Mesenchymal stem cell (in vitro differentiated cells and primary cell): ENCODE measurements at regions not wholly inside any gene's neighbourhood (a gene's known extent, or its start where the extent isn't known, plus 50 kb on each side); places are given as distances from the start of the nearest gene placed in this dataset.

Experiments used
- DNase-seq: peaks from one replicate; pipeline ENCODE4 v3.0.0-alpha.2; 2013
- H2AFZ ChIP-seq: one replicate; pipeline ENCODE4 v1.6.1; 2013; ENCODE audit warnings: low read depth, mild to moderate bottlenecking, control low read depth, inconsistent platforms, low read length, moderate library complexity
- H2AK5ac ChIP-seq: 2 replicates; pipeline ENCODE4 v1.6.1; 2013; ENCODE audit warnings: low read length, moderate library complexity, mild to moderate bottlenecking, inconsistent platforms; ENCODE audit not compliant: severe bottlenecking
- H2BK120ac ChIP-seq: one replicate; pipeline ENCODE4 v1.6.1; 2013; ENCODE audit warnings: low read depth, mild to moderate bottlenecking, inconsistent platforms, low read length, moderate library complexity
- H2BK12ac ChIP-seq, 2 experiments: one replicate each; pipeline ENCODE4 v1.6.1; 2013; ENCODE audit warnings: inconsistent platforms in 2 of 2, low read length in 2 of 2, mild to moderate bottlenecking in 2 of 2, moderate library complexity in 2 of 2, control low read depth in 1 of 2
- H2BK15ac ChIP-seq: one replicate; pipeline ENCODE4 v1.6.1; 2013; ENCODE audit warnings: mild to moderate bottlenecking, low read depth, inconsistent platforms; ENCODE audit not compliant: poor library complexity, severe bottlenecking
- H2BK5ac ChIP-seq: 2 replicates; pipeline ENCODE4 v1.6.1; 2013; ENCODE audit warnings: low read depth, mild to moderate bottlenecking, low read length, control low read depth, inconsistent platforms; ENCODE audit not compliant: poor library complexity, severe bottlenecking
- H3K14ac ChIP-seq, 2 experiments: one replicate each; pipeline ENCODE4 v1.6.1; 2013; ENCODE audit warnings: inconsistent platforms in 2 of 2, low read length in 2 of 2, control low read depth in 1 of 2, mild to moderate bottlenecking in 1 of 2, moderate library complexity in 1 of 2
- H3K18ac ChIP-seq, 2 experiments: one replicate each; pipeline ENCODE4 v1.6.1; 2013; ENCODE audit warnings: inconsistent platforms in 2 of 2, low read length in 2 of 2, control low read depth in 1 of 2, low read depth in 1 of 2, mild to moderate bottlenecking in 1 of 2
- H3K23ac ChIP-seq, 2 experiments: one replicate each; pipeline ENCODE4 v1.6.1; 2013; ENCODE audit warnings: inconsistent platforms in 2 of 2, low read length in 2 of 2, mild to moderate bottlenecking in 2 of 2, moderate library complexity in 2 of 2, control low read depth in 1 of 2
- H3K27ac ChIP-seq: 2 replicates; pipeline ENCODE4 v1.5.1; 2013; ENCODE audit warnings: mild to moderate bottlenecking, moderate library complexity, low read length, control low read depth, inconsistent platforms; ENCODE audit not compliant: poor library complexity, severe bottlenecking
- H3K27me3 ChIP-seq, 2 experiments: 2 replicates each; pipeline versions ENCODE4 v1.6.1 to v1.7.0; 2013; ENCODE audit warnings: low read length in 2 of 2, mild to moderate bottlenecking in 2 of 2, moderate library complexity in 2 of 2, control low read depth in 1 of 2, inconsistent platforms in 1 of 2; ENCODE audit not compliant: control insufficient read depth in 1 of 2, insufficient read depth in 1 of 2
- H3K36me3 ChIP-seq, 2 experiments: 2 replicates each; pipeline versions ENCODE4 v1.6.1 to v1.7.0; 2013; ENCODE audit warnings: low read length in 2 of 2, control low read depth in 1 of 2, inconsistent platforms in 1 of 2, low read depth in 1 of 2, mild to moderate bottlenecking in 1 of 2; ENCODE audit not compliant: insufficient read depth in 2 of 2, control insufficient read depth in 1 of 2
- H3K4ac ChIP-seq, 2 experiments: one replicate each; pipeline ENCODE4 v1.6.1; 2013; ENCODE audit warnings: inconsistent platforms in 2 of 2, low read length in 2 of 2, mild to moderate bottlenecking in 2 of 2, moderate library complexity in 2 of 2, control low read depth in 1 of 2, low read depth in 1 of 2
- H3K4me1 ChIP-seq: 2 replicates; pipeline ENCODE4 v1.6.1; 2013; ENCODE audit warnings: low read depth, low read length, control low read depth; ENCODE audit not compliant: control insufficient read depth, insufficient read depth
- H3K4me2 ChIP-seq: 2 replicates; pipeline ENCODE4 v1.6.1; 2013; ENCODE audit warnings: low read length, mild to moderate bottlenecking, inconsistent platforms; ENCODE audit not compliant: poor library complexity, severe bottlenecking
- H3K4me3 ChIP-seq, 2 experiments: 2 replicates each; pipeline versions ENCODE4 v1.5.1 to v1.7.0; 2013; ENCODE audit warnings: low read length in 2 of 2, mild to moderate bottlenecking in 2 of 2, control low read depth in 1 of 2, low read depth in 1 of 2; ENCODE audit not compliant: insufficient read depth in 1 of 2
- H3K79me1 ChIP-seq: replicated peaks from 2 replicates; pipeline ENCODE4 v1.6.1; 2013; ENCODE audit warnings: mild to moderate bottlenecking, control low read depth, low read length, inconsistent platforms; ENCODE audit not compliant: poor library complexity, severe bottlenecking
- H3K9ac ChIP-seq: 2 replicates; pipeline ENCODE4 v1.7.0; 2013; ENCODE audit warnings: mild to moderate bottlenecking, low read length, moderate library complexity
- H3K9me3 ChIP-seq: 2 replicates; pipeline ENCODE4 v1.7.0; 2013; ENCODE audit warnings: mild to moderate bottlenecking, low read length; ENCODE audit not compliant: control insufficient read depth
- H4K8ac ChIP-seq: one replicate; pipeline ENCODE4 v1.6.1; 2013; ENCODE audit warnings: inconsistent platforms, mild to moderate bottlenecking, low read length, moderate library complexity
- H4K91ac ChIP-seq: one replicate; pipeline ENCODE4 v1.6.1; 2013; ENCODE audit warnings: mild to moderate bottlenecking, low read length, inconsistent platforms
- WGBS: methylation state at CpG from one replicate; pipeline ENCODE4 v1.1.7; 2013; ENCODE audit warnings: mixed read lengths; 5-methylcytosine and 5-hydroxymethylcytosine counted together

- peak; percentile 89 for DNase-seq
- Histone ChIP-seq H2BK15ac (no peak overlapping the region), H4K8ac (no peak overlapping the region), H3K14ac (no peak overlapping the region), H3K9ac (peak overlapping the region; percentile 66), H3K4ac (no peak overlapping the region), H2BK120ac (no peak overlapping the region), H3K27ac (no peak overlapping the region), H2AFZ (no peak overlapping the region), H3K4me1 (peaks cover 4% of the 10 kb centered on the region), H3K79me1 (no peaks in the 10 kb centered on the region), H3K18ac (no peak overlapping the region), H3K9me3 (no peaks in the 10 kb centered on the region), H2AK5ac (no peak overlapping the region), H3K23ac (no peak overlapping the region), H3K36me3 (no peaks in the 10 kb centered on the region), H2BK5ac (no peak overlapping the region), H3K4me3 (peak overlapping the region in 1 of 2 experiments; percentile 16), H4K91ac (no peak overlapping the region), H3K4me2 (no peak overlapping the region), H3K27me3 (no peaks in the 10 kb centered on the region), H2BK12ac (no peak overlapping the region)
- WGBS, result 48% methylated on average over 3 of the region's 7 CpGs
Measured at GRCh38 chr10:62582804-62583208, 208.6 kb downstream of the ZNF365 start.

DNA sequence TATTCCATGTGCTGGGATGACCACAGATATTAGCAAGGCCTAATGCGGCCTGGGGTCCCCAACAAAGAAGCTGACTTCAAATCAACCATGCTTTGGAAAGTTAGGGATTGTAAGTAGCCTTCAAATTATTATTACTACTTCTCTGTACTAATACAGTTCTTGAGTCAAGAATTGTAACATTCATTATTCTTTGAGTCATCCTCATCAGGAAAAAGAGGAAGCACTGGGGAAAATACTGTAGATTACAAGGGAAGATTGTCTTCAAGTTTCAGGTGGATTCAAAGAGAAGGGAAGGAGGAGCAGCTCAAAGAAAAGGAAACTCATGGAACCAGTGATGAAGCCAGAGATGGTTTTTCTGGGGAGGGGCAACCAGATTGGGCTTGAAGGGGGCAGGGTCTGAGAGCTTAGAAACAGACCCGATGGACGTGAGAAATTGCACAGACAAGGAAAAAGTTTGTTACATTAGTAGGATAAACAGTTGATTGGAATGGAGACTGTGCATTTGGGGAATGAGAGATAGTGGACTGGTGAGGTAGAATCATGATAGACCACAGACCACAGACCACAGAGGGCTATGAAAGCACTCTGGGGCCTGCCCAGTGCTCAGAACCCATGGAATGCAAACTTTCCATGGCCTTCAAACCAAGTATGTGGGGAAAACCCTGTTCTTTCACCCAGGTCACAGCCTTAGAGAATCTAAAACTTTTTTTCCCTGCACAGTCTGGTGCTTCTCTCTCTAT is 209.9 kb downstream of the ZNF365 start:
- H2AK5ac ChIP-seq, result no peak overlapping the region
- peak overlapping the region in 1 of 2 experiments; percentile 20 for H3K4ac ChIP-seq
- H3K27me3 ChIP-seq, result no peaks in the 10 kb centered on the region
- H2BK12ac ChIP-seq, result no peak overlapping the region
- H3K23ac ChIP-seq, result no peak overlapping the region
- H2BK5ac ChIP-seq, result peak overlapping the region; percentile 14
- no peak overlapping the region for H2BK15ac ChIP-seq
- H3K18ac ChIP-seq, result peak overlapping the region in 1 of 2 experiments; percentile 4
- no peaks in the 10 kb centered on the region for H3K36me3 ChIP-seq
- no peak overlapping the region for H4K8ac ChIP-seq
- H3K9me3 ChIP-seq, result peaks cover 4% of the 10 kb centered on the region
- no peak overlapping the region for H2AFZ ChIP-seq
- DNase-seq, result peak; percentile 94
- no peak overlapping the region for H3K4me2 ChIP-seq
- no peak overlapping the region for H3K4me3 ChIP-seq
- H3K14ac ChIP-seq, result no peak overlapping the region
- no peaks in the 10 kb centered on the region for H3K79me1 ChIP-seq
- no peak overlapping the region for H2BK120ac ChIP-seq
- H3K4me1 ChIP-seq, result peaks cover 4% of the 10 kb centered on the region
- H4K91ac ChIP-seq, result no peak overlapping the region
- H3K9ac ChIP-seq, result peak overlapping the region; percentile 66
- H3K27ac ChIP-seq, result peak overlapping the region; percentile 73
- WGBS, result 23% methylated on average over 2 of the region's 3 CpGs

- Histone ChIP-seq H3K4me1 (peaks cover 4% of the 10 kb centered on the region), H3K18ac (no peak overlapping the region), H2AK5ac (no peak overlapping the region), H4K8ac (no peak overlapping the region), H3K4ac (no peak overlapping the region), H3K27me3 (no peaks in the 10 kb centered on the region), H3K23ac (no peak overlapping the region), H3K9ac (peak overlapping the region; percentile 9), H3K14ac (no peak overlapping the region), H3K4me3 (no peak overlapping the region), H2BK120ac (no peak overlapping the region), H3K9me3 (peaks cover 4% of the 10 kb centered on the region), H3K79me1 (no peaks in the 10 kb centered on the region), H2BK5ac (no peak overlapping the region), H3K4me2 (no peak overlapping the region), H2BK12ac (no peak overlapping the region), H3K36me3 (no peaks in the 10 kb centered on the region), H2BK15ac (no peak overlapping the region), H3K27ac (peak overlapping the region; percentile 66), H2AFZ (no peak overlapping the region), H4K91ac (no peak overlapping the region)
- peak; percentile 45 for DNase-seq
- 50% methylated on average over 2 of the region's 2 CpGs for WGBS
Measured at GRCh38 chr10:62584731-62585130, 210.6 kb downstream of the ZNF365 start.

DNA sequence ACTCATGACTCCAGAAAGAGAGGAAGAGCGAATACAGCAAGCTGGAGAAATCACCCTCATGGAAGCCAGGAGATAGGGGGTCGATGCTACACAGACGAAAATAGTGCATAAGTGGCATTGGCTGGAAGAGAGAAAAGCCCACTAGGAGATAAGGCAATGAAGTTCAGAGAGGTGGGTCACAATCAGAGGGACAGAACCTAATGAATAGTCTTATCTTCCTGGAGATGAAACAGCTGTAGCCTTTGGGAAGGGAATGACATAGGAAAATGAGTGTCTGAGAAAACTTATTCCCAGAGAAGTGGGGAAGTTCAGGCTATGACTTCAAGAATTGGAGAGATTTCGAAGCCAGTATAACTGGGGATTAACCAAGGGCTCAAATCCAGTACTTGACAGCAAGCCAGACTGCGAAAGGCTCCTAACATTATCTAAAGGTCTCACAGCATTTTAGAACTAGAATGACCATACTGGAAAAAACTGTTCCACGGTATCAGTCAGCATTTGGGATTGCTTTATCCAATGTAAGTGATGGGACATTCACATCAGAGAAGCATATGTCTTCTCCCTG is 211.1 kb downstream of the ZNF365 start:
- no peak overlapping the region for H2BK5ac ChIP-seq
- no peak overlapping the region for H3K27ac ChIP-seq
- H2AFZ ChIP-seq, result no peak overlapping the region
- H2BK120ac ChIP-seq, result no peak overlapping the region
- peak; percentile 14 for DNase-seq
- no peak overlapping the region for H3K14ac ChIP-seq
- H3K36me3 ChIP-seq, result no peaks in the 10 kb centered on the region
- no peak overlapping the region for H3K4me3 ChIP-seq
- no peaks in the 10 kb centered on the region for H3K27me3 ChIP-seq
- H4K8ac ChIP-seq, result no peak overlapping the region
- no peak overlapping the region for H3K4ac ChIP-seq
- no peak overlapping the region for H2BK12ac ChIP-seq
- peak overlapping the region in 1 of 2 experiments; percentile 9 for H3K18ac ChIP-seq
- no peak overlapping the region for H4K91ac ChIP-seq
- H3K9me3 ChIP-seq, result peaks cover 4% of the 10 kb centered on the region
- WGBS, result 95% methylated on average over 5 of the region's 6 CpGs
- H2BK15ac ChIP-seq, result no peak overlapping the region
- no peak overlapping the region for H3K23ac ChIP-seq
- H3K79me1 ChIP-seq, result no peaks in the 10 kb centered on the region
- H3K9ac ChIP-seq, result peak overlapping the region; percentile 5
- H2AK5ac ChIP-seq, result no peak overlapping the region
- peaks cover 4% of the 10 kb centered on the region for H3K4me1 ChIP-seq
- no peak overlapping the region for H3K4me2 ChIP-seq
